HepG2 (cell line): ENCODE measurements at regions not wholly inside any gene's neighbourhood (a gene's known extent, or its start where the extent isn't known, plus 50 kb on each side); places are given as distances from the start of the nearest gene placed in this dataset.

Experiments
- AKNA ChIP-seq: sonication (generic); formaldehyde crosslinking; IDR thresholded peaks from 2 replicates; pipeline ENCODE4 v1.4.0; 2020; ENCODE audit warnings: missing genetic modification reagents, borderline replicate concordance
- ARID3A ChIP-seq: IDR thresholded peaks from 2 replicates; pipeline ENCODE4 v1.6.1; 2012; ENCODE audit warnings: low read depth, low read length, improper control_type of control experiment
- ARNT ChIP-seq: fragments of 450-650 bp; IDR thresholded peaks from 2 replicates; pipeline ENCODE4 v1.6.1; 2017
- ATF2 ChIP-seq: sonication (generic); formaldehyde crosslinking; IDR thresholded peaks from 2 replicates; pipeline ENCODE4 v1.4.0; 2020; ENCODE audit warnings: missing genetic modification reagents
- BCL3 ChIP-seq: sonication (generic); formaldehyde crosslinking; IDR thresholded peaks from 2 replicates; pipeline ENCODE4 v1.5.1; 2020; ENCODE audit warnings: mild to moderate bottlenecking, missing genetic modification reagents, moderate library complexity
- CHCHD3 ChIP-seq: sonication (generic); formaldehyde crosslinking; IDR thresholded peaks from 2 replicates; pipeline ENCODE4 v1.8.0; 2022; ENCODE audit warnings: mild to moderate bottlenecking, missing genetic modification reagents, moderate library complexity
- CTCF ChIP-seq: sonication (generic); formaldehyde crosslinking; IDR thresholded peaks from 2 replicates; pipeline ENCODE4 v1.5.0; 2020; ENCODE audit warnings: mild to moderate bottlenecking, missing genetic modification reagents, moderate library complexity
- EED ChIP-seq: sonication (generic); formaldehyde crosslinking; IDR thresholded peaks from 2 replicates; pipeline ENCODE4 v1.5.0; 2020; ENCODE audit warnings: mild to moderate bottlenecking, missing genetic modification reagents
- EHMT2 ChIP-seq: fragments of 200-600 bp; sonication (generic); IDR thresholded peaks from 2 replicates; pipeline ENCODE4 v1.7.0; 2017; ENCODE audit warnings: antibody characterized with exemption, low read depth, low read length, borderline replicate concordance
- ELK4 ChIP-seq: sonication (generic); formaldehyde crosslinking; IDR thresholded peaks from 2 replicates; pipeline ENCODE4 v1.9.0; 2021; ENCODE audit warnings: missing genetic modification reagents, borderline replicate concordance
- ZNF513 ChIP-seq: sonication (generic); formaldehyde crosslinking; conservative IDR thresholded peaks from 2 replicates; pipeline ENCODE4 v1.5.0; 2020; ENCODE audit warnings: missing genetic modification reagents
- ZNF703 ChIP-seq: sonication (generic); formaldehyde crosslinking; IDR thresholded peaks from 2 replicates; pipeline ENCODE4 v1.5.1; 2020; ENCODE audit warnings: missing genetic modification reagents, mild to moderate bottlenecking, moderate library complexity, borderline replicate concordance

GRCh38 chr3:120512655-120513054, 61.9 kb upstream of the FSTL1 start:
- no peak for TF ChIP-seq CTCF (CRISPR knock-in tag)
- TF ChIP-seq ELK4 (CRISPR knock-in tag), result no peak
- TF ChIP-seq CHCHD3 (CRISPR knock-in tag), result no peak
- no peak for TF ChIP-seq BCL3 (CRISPR knock-in tag)
- no peak for TF ChIP-seq ZNF513 (CRISPR knock-in tag)
- TF ChIP-seq ARNT, result no peak
- TF ChIP-seq EHMT2, result no peak
- TF ChIP-seq ZNF703 (CRISPR knock-in tag), result no peak
- no peak for TF ChIP-seq EED (CRISPR knock-in tag)
- TF ChIP-seq ATF2 (CRISPR knock-in tag), result no peak
- no peak for TF ChIP-seq AKNA (CRISPR knock-in tag)
- no peak for TF ChIP-seq ARID3A
